ENCODE measurements at regions not wholly inside any gene's neighbourhood (a gene's known extent, or its start where the extent isn't known, plus 50 kb on each side); places are given as distances from the start of the nearest gene placed in this dataset.

GRCh38 chr2:19835781-19836281 lies 66.0 kb downstream of the TTC32 start:
- H3K36me3 ChIP-seq = no peaks in the 10 kb centered on the region
- no peak overlapping the region for H3K27ac ChIP-seq
- H3K27me3 ChIP-seq = no peaks in the 10 kb centered on the region
- TF ChIP-seq POLR2AphosphoS5 (IDR thresholded peaks at IDR 0.05) (no peak), POLR2A (IDR thresholded peaks at IDR 0.05) (no peak), CTCF (IDR thresholded peaks at IDR 0.05) (no peak)
- peak; percentile 46 to 89 for ATAC-seq (ENCODE audit: low FRiP score in 2 of 2)
- no peak overlapping the region for H3K4me3 ChIP-seq
- no peaks in the 10 kb centered on the region for H3K4me1 ChIP-seq
- 51 to 57% methylated on average over 6 of the region's 6 CpGs for WGBS, 2 donors
- H3K9me3 ChIP-seq = no peaks in the 10 kb centered on the region
- DNase-seq = no peak

DNA sequence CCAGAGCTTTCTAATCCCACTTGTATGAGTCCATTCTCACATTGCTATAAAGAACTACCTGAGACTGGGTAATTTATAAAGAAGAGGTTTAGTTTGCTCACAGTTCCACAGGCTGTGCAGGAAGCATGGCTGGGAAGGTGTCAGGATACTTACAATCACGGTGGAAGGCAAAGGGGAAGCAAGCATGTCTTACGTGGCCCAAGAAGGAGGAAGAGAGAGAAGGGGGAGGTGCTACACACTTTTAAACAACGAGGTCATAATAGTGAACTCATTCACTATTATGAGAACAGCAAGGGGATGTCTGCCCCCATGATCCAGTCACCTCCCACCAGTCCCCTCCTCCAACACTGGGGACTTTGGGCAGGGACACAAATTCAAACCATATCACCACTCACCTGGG lies 67.8 kb downstream of the TTC32 start:
- no peak overlapping the region for H3K4me3 ChIP-seq
- H3K27ac ChIP-seq = no peak overlapping the region
- H3K27me3 ChIP-seq = no peaks in the 10 kb centered on the region
- TF ChIP-seq EP300 (IDR thresholded peaks at IDR 0.05) = no peak
- TF ChIP-seq POLR2AphosphoS5 (IDR thresholded peaks at IDR 0.05) = no peak
- TF ChIP-seq POLR2A (IDR thresholded peaks at IDR 0.05) = no peak
- TF ChIP-seq CTCF (IDR thresholded peaks at IDR 0.05) = no peak
- no peaks in the 10 kb centered on the region for H3K4me1 ChIP-seq
- no peaks in the 10 kb centered on the region for H3K36me3 ChIP-seq
- DNase-seq (no peak), ATAC-seq (ENCODE audit: low FRiP score in 2 of 2) (no peak)
- 46 to 50% methylated on average over 3 of the region's 3 CpGs for WGBS, 2 donors
- no peaks in the 10 kb centered on the region for H3K9me3 ChIP-seq

- H3K27ac ChIP-seq = no peak overlapping the region
- no peaks in the 10 kb centered on the region for H3K4me1 ChIP-seq
- H3K27me3 ChIP-seq = no peaks in the 10 kb centered on the region
- no peaks in the 10 kb centered on the region for H3K36me3 ChIP-seq
- H3K4me3 ChIP-seq = no peak overlapping the region
- DNase-seq (no peak), ATAC-seq (ENCODE audit: low FRiP score in 2 of 2) (no peak)
- H3K9me3 ChIP-seq = no peaks in the 10 kb centered on the region
- TF ChIP-seq POLR2AphosphoS5 (IDR thresholded peaks at IDR 0.05) (no peak), CTCF (IDR thresholded peaks at IDR 0.05) (no peak)
These were observed 72.1 kb downstream of the TTC32 start for GRCh38 chr2:19829672-19830071.

DNA sequence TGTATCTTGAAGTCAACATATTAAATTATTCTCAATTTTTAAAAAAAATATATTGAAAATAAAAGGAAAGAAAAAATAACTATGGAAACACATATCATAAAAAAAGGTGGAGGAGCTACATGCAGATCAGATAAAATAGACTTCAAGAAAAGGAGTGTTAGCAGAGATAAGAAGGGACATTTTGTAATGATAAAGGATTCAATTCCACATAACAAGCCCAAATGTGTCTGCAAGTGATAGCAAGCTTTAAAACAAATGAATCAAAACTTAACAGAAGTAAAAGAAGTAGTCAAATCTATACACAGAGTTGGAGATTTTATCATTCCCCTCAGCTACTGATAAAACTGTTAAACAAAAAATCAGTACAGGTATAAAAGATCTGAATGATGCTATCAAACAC lies 74.9 kb downstream of the TTC32 start:
- Histone ChIP-seq H3K4me1 (no peaks in the 10 kb centered on the region), H3K9me3 (no peaks in the 10 kb centered on the region), H3K27me3 (no peaks in the 10 kb centered on the region), H3K4me3 (no peak overlapping the region), H3K36me3 (no peaks in the 10 kb centered on the region), H3K27ac (no peak overlapping the region)
- DNase-seq (no peak), ATAC-seq (ENCODE audit: low FRiP score in 2 of 2) (no peak)
- no peak for TF ChIP-seq POLR2AphosphoS5 (IDR thresholded peaks at IDR 0.05)
- no peak for TF ChIP-seq EP300 (IDR thresholded peaks at IDR 0.05)
- no peak for TF ChIP-seq CTCF (IDR thresholded peaks at IDR 0.05)
- TF ChIP-seq POLR2A (IDR thresholded peaks at IDR 0.05) = no peak

GRCh38 chr2:19823507-19823906 lies 78.3 kb downstream of the TTC32 start:
- ATAC-seq (ENCODE audit: low FRiP score in 2 of 2) = no peak
- H3K36me3 ChIP-seq = no peaks in the 10 kb centered on the region
- H3K9me3 ChIP-seq = no peaks in the 10 kb centered on the region
- no peaks in the 10 kb centered on the region for H3K27me3 ChIP-seq
- H3K4me1 ChIP-seq = no peaks in the 10 kb centered on the region
- DNase-seq = no peak
- TF ChIP-seq POLR2A (IDR thresholded peaks at IDR 0.05) = no peak
- no peak overlapping the region for H3K4me3 ChIP-seq
- no peak overlapping the region for H3K27ac ChIP-seq

Measured in upper lobe of left lung (tissue), 6 donors.